ENCODE measurements at regions not wholly inside any gene's neighbourhood (a gene's known extent, or its start where the extent isn't known, plus 50 kb on each side); places are given as distances from the start of the nearest gene placed in this dataset.

DNA sequence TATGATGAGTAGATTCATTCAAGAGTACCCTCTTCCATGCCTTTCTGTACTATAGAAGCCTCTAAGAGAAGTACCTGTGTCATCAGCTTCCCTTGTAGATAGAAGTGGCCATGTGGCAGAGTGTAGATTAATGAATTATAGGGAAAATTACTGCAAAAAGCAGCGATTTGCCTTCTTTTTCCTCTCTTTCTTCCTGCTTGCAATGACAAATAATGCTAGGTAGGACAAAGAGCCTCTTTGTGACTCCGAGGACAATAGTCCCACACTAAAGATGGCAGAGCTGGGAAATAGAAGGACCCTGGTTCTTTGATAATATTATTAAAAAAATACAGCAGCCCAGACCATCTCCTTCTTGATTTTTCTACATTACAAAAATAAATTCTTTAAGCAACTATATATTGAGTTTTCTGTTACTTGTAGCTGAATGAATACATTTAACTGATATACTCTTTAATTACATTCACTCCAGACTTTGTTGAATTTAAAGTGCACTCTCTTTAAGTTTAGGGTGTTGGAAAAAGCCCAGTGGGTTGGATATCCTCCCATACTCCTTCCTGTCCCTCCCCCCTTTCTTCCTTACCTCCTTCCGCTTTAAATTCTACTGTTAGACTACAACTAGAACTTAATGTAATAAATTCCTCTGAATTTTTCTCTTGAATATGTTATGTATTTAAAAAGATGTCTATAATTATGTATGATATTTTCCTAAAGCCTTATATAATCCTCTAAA is 198.2 kb upstream of the APP start:
- no peak overlapping the region for H3K4me2 ChIP-seq (ENCODE audit: unreplicated experiment)
- H3K79me2 ChIP-seq (ENCODE audit: insufficient read depth) = no peaks in the 10 kb centered on the region
- H3K36me3 ChIP-seq (ENCODE audit: low read depth) = no peaks in the 10 kb centered on the region
- DNase-seq = no peak
- H3F3A ChIP-seq (ENCODE audit: insufficient read depth) = no peaks in the 10 kb centered on the region
- no peak overlapping the region for H3K9ac ChIP-seq
- H3K9me3 ChIP-seq (ENCODE audit: low read depth) = no peaks in the 10 kb centered on the region
- in situ Hi-C loops (cut with MboI) = no loop called here
- no peak overlapping the region for H3K27ac ChIP-seq
- H4K20me1 ChIP-seq (ENCODE audit: insufficient read depth) = no peaks in the 10 kb centered on the region
- H3K4me3 ChIP-seq = no peak overlapping the region
- H3K27me3 ChIP-seq (replicated peaks; ENCODE audit: insufficient read depth) = no peaks in the 10 kb centered on the region
- no peak for TF ChIP-seq EZH2 (IDR thresholded peaks at IDR 0.05; ENCODE audit: insufficient read depth, poor library complexity, severe bottlenecking)
- TF ChIP-seq EZH2phosphoT487 (IDR thresholded peaks at IDR 0.05; ENCODE audit: insufficient read depth, low read depth) = no peak
- WGBS, 2 experiments (ENCODE audit: low coverage in 1 of 2, low lambda C conversion rate in 2 of 2, missing lambda C conversion rate in 2 of 2) = 62 to 66% methylated on average over 3 of the region's 3 CpGs
- H3K4me1 ChIP-seq (ENCODE audit: insufficient read depth) = peaks cover 4% of the 10 kb centered on the region; the same call in 1 of the 2 replicates
- H3K9me2 ChIP-seq (ENCODE audit: insufficient read depth) = no peaks in the 10 kb centered on the region
- no peak overlapping the region for H2AFZ ChIP-seq

DNA sequence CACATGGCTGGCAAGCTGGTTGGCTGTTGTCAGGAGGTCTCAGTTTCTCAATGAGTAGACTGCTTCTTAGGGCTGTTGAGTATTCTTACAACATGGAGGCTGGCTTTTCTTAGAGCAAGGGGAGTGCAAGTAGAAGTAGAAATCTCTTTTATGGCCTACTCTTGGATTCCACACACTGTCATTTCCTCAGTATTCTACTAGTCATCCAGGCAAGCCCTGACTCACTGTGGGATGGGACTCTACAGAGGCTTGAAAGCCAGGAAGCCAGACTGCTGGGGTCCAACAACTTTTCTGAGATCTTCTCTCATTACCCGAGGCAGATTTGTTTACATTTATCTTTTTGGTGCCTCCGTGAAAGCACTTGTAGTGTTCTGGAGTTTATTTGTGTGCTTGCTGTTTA is 196.2 kb upstream of the APP start:
- DNase-seq = peak; percentile 70
- Histone ChIP-seq H3K4me2 (ENCODE audit: unreplicated experiment) (no peak overlapping the region), H3K27me3 (replicated peaks; ENCODE audit: insufficient read depth) (no peaks in the 10 kb centered on the region), H4K20me1 (ENCODE audit: insufficient read depth) (no peaks in the 10 kb centered on the region), H3K9me2 (ENCODE audit: insufficient read depth) (no peaks in the 10 kb centered on the region), H3K36me3 (ENCODE audit: low read depth) (no peaks in the 10 kb centered on the region), H3K4me1 (ENCODE audit: insufficient read depth) (peaks cover 4% of the 10 kb centered on the region; the same call in 1 of the 2 replicates), H3K79me2 (ENCODE audit: insufficient read depth) (no peaks in the 10 kb centered on the region), H3K9ac (no peak overlapping the region), H3F3A (ENCODE audit: insufficient read depth) (no peaks in the 10 kb centered on the region), H3K27ac (no peak overlapping the region), H2AFZ (0 out of 2 replicates have a peak overlapping the region, but pooled peaks have one; percentile 29), H3K4me3 (no peak overlapping the region), H3K9me3 (ENCODE audit: low read depth) (no peaks in the 10 kb centered on the region)
- WGBS, 2 experiments (ENCODE audit: low coverage in 1 of 2, low lambda C conversion rate in 2 of 2, missing lambda C conversion rate in 2 of 2) = 48 to 56% methylated on average over 2 of the region's 2 CpGs
- in situ Hi-C loops (cut with MboI) = no loop called here
- TF ChIP-seq EZH2 (IDR thresholded peaks at IDR 0.05; ENCODE audit: insufficient read depth, poor library complexity, severe bottlenecking) = no peak
- no peak for TF ChIP-seq EZH2phosphoT487 (IDR thresholded peaks at IDR 0.05; ENCODE audit: insufficient read depth, low read depth)

- TF ChIP-seq EZH2phosphoT487 (IDR thresholded peaks at IDR 0.05; ENCODE audit: insufficient read depth, low read depth) (no peak), EZH2 (IDR thresholded peaks at IDR 0.05; ENCODE audit: insufficient read depth, poor library complexity, severe bottlenecking) (no peak)
- Histone ChIP-seq H3K9me2 (ENCODE audit: insufficient read depth) (no peaks in the 10 kb centered on the region), H3K4me2 (ENCODE audit: unreplicated experiment) (no peak overlapping the region), H3K9me3 (ENCODE audit: low read depth) (no peaks in the 10 kb centered on the region), H3K36me3 (ENCODE audit: low read depth) (no peaks in the 10 kb centered on the region), H3K4me1 (ENCODE audit: insufficient read depth) (peaks cover 4% of the 10 kb centered on the region; the same call in 1 of the 2 replicates), H3K27ac (no peak overlapping the region), H3K79me2 (ENCODE audit: insufficient read depth) (no peaks in the 10 kb centered on the region), H3K27me3 (replicated peaks; ENCODE audit: insufficient read depth) (no peaks in the 10 kb centered on the region), H4K20me1 (ENCODE audit: insufficient read depth) (no peaks in the 10 kb centered on the region), H3K4me3 (no peak overlapping the region), H3K9ac (no peak overlapping the region), H3F3A (ENCODE audit: insufficient read depth) (no peaks in the 10 kb centered on the region), H2AFZ (no peak overlapping the region)
- no peak for DNase-seq
- in situ Hi-C loops (cut with MboI) = no loop called here
- WGBS, 2 experiments (ENCODE audit: low coverage in 1 of 2, low lambda C conversion rate in 2 of 2, missing lambda C conversion rate in 2 of 2) = 57% methylated on average over 3 of the region's 3 CpGs
These were observed 195.3 kb upstream of the APP start for GRCh38 chr21:26365849-26366248.

GRCh38 chr21:26351661-26352060 is 181.1 kb upstream of the APP start:
- H3K9ac ChIP-seq = no peak overlapping the region
- H3K9me2 ChIP-seq (ENCODE audit: insufficient read depth) = no peaks in the 10 kb centered on the region
- no peaks in the 10 kb centered on the region for H4K20me1 ChIP-seq (ENCODE audit: insufficient read depth)
- no peak overlapping the region for H3K27ac ChIP-seq
- H2AFZ ChIP-seq = no peak overlapping the region
- WGBS, 2 experiments (ENCODE audit: low coverage in 1 of 2, low lambda C conversion rate in 2 of 2, missing lambda C conversion rate in 2 of 2) = 0 to 5% methylated on average over 1 of the region's 1 CpG
- no peaks in the 10 kb centered on the region for H3K79me2 ChIP-seq (ENCODE audit: insufficient read depth)
- H3K27me3 ChIP-seq (replicated peaks; ENCODE audit: insufficient read depth) = no peaks in the 10 kb centered on the region
- peak; percentile 24 for DNase-seq
- no peak overlapping the region for H3K4me3 ChIP-seq
- H3K36me3 ChIP-seq (ENCODE audit: low read depth) = no peaks in the 10 kb centered on the region
- H3K4me1 ChIP-seq (ENCODE audit: insufficient read depth) = no peaks in the 10 kb centered on the region
- in situ Hi-C loops (cut with MboI) = no loop called here
- H3K4me2 ChIP-seq (ENCODE audit: unreplicated experiment) = no peak overlapping the region
- no peaks in the 10 kb centered on the region for H3K9me3 ChIP-seq (ENCODE audit: low read depth)
- TF ChIP-seq EZH2 (IDR thresholded peaks at IDR 0.05; ENCODE audit: insufficient read depth, poor library complexity, severe bottlenecking) = no peak
- TF ChIP-seq EZH2phosphoT487 (IDR thresholded peaks at IDR 0.05; ENCODE audit: insufficient read depth, low read depth) = no peak
- no peaks in the 10 kb centered on the region for H3F3A ChIP-seq (ENCODE audit: insufficient read depth)
